ENCODE measurements at regions not wholly inside any gene's neighbourhood (a gene's known extent, or its start where the extent isn't known, plus 50 kb on each side); places are given as distances from the start of the nearest gene placed in this dataset.

- TF ChIP-seq, protein P1, sequence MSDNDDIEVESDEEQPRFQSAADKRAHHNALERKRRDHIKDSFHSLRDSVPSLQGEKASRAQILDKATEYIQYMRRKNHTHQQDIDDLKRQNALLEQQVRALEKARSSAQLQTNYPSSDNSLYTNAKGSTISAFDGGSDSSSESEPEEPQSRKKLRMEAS (IDR thresholded peaks at IDR 0.05) = no peak
- TF ChIP-seq, protein P2, sequence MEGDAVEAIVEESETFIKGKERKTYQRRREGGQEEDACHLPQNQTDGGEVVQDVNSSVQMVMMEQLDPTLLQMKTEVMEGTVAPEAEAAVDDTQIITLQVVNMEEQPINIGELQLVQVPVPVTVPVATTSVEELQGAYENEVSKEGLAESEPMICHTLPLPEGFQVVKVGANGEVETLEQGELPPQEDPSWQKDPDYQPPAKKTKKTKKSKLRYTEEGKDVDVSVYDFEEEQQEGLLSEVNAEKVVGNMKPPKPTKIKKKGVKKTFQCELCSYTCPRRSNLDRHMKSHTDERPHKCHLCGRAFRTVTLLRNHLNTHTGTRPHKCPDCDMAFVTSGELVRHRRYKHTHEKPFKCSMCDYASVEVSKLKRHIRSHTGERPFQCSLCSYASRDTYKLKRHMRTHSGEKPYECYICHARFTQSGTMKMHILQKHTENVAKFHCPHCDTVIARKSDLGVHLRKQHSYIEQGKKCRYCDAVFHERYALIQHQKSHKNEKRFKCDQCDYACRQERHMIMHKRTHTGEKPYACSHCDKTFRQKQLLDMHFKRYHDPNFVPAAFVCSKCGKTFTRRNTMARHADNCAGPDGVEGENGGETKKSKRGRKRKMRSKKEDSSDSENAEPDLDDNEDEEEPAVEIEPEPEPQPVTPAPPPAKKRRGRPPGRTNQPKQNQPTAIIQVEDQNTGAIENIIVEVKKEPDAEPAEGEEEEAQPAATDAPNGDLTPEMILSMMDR (IDR thresholded peaks at IDR 0.05; ENCODE audit: low read depth, low read length, missing input control) = no peak
- TF ChIP-seq SP1 (IDR thresholded peaks at IDR 0.05) (no peak), FOXA1 (IDR thresholded peaks at IDR 0.05) (no peak), HNF4G (IDR thresholded peaks at IDR 0.05) (no peak), EGR1 (IDR thresholded peaks at IDR 0.05; ENCODE audit: low read depth in 2 of 2) (no peak), YY1 (IDR thresholded peaks at IDR 0.05) (no peak), REST (IDR thresholded peaks at IDR 0.05) (no peak)
Observed at GRCh38 chr1:38213646-38214434, 167.2 kb upstream of the POU3F1 start.

All from liver (tissue), 3 donors.